8988T (cell line): ENCODE measurements at regions not wholly inside any gene's neighbourhood (a gene's known extent, or its start where the extent isn't known, plus 50 kb on each side); places are given as distances from the start of the nearest gene placed in this dataset.
"Not testable (repeated sequence)": the region's sequence is repeated elsewhere in the genome, so short reads cannot be mapped to it uniquely, and the experiment has no call there.

Source experiments
- DNase-seq: peaks from one replicate; pipeline ENCODE4 v3.0.0; 2011

- no peak for DNase-seq
These were observed 900.1 kb upstream of the CITED2 start for GRCh38 chr6:140274548-140274947.

GRCh38 chr6:140271759-140272377 is 897.4 kb upstream of the CITED2 start:
- no peak for DNase-seq

GRCh38 chr6:140269591-140270165 is 895.2 kb upstream of the CITED2 start:
- DNase-seq: no peak

- DNase-seq: no peak
These were observed 890.0 kb upstream of the CITED2 start for GRCh38 chr6:140264431-140264830.

GRCh38 chr6:140258302-140258701 is 883.9 kb upstream of the CITED2 start:
- DNase-seq: not testable (repeated sequence)

GRCh38 chr6:140256248-140256647 is 881.8 kb upstream of the CITED2 start:
- no peak for DNase-seq

GRCh38 chr6:140253096-140253495 is 878.6 kb upstream of the CITED2 start:
- DNase-seq: no peak

GRCh38 chr6:140252099-140252498 is 877.7 kb upstream of the CITED2 start:
- DNase-seq: no peak

- no peak for DNase-seq
These were observed 871.0 kb upstream of the CITED2 start for GRCh38 chr6:140245296-140246040.

- DNase-seq: no peak
These were observed 862.8 kb upstream of the CITED2 start for GRCh38 chr6:140237251-140237650.

GRCh38 chr6:140236732-140237131 is 862.3 kb upstream of the CITED2 start:
- DNase-seq: no peak

- DNase-seq: no peak
These were observed 855.8 kb upstream of the CITED2 start for GRCh38 chr6:140230282-140230681.

GRCh38 chr6:140228491-140228890 is 854.0 kb upstream of the CITED2 start:
- DNase-seq: no peak

GRCh38 chr6:140226637-140227036 is 852.2 kb upstream of the CITED2 start:
- no peak for DNase-seq

GRCh38 chr6:140225701-140226436 is 851.4 kb upstream of the CITED2 start:
- DNase-seq: no peak

GRCh38 chr6:140217283-140217682 is 842.8 kb upstream of the CITED2 start:
- DNase-seq: no peak

GRCh38 chr6:140209775-140210174 is 835.3 kb upstream of the CITED2 start:
- DNase-seq: no peak

- no peak for DNase-seq
These were observed 833.8 kb upstream of the CITED2 start for GRCh38 chr6:140208286-140208685.

GRCh38 chr6:140205795-140206593 is 831.5 kb upstream of the CITED2 start:
- no peak for DNase-seq

- no peak for DNase-seq
These were observed 829.7 kb upstream of the CITED2 start for GRCh38 chr6:140204154-140204553.

- no peak for DNase-seq
These were observed 829.3 kb upstream of the CITED2 start for GRCh38 chr6:140203661-140204147.

GRCh38 chr6:140202964-140203515 is 828.6 kb upstream of the CITED2 start:
- no peak for DNase-seq
